Neural progenitor cell (in vitro differentiated cells): ENCODE measurements at regions not wholly inside any gene's neighbourhood (a gene's known extent, or its start where the extent isn't known, plus 50 kb on each side); places are given as distances from the start of the nearest gene placed in this dataset.

ENCODE experiments used
- DNase-seq: peaks from one replicate; pipeline ENCODE4 v3.0.0-alpha.2; 2016; ENCODE audit warnings: low spot score
- H2AFZ ChIP-seq: fragments of 200-600 bp; sonication (generic); replicated peaks from 2 replicates; pipeline ENCODE4 v1.6.1; 2016; ENCODE audit warnings: antibody characterized with exemption
- H3F3A ChIP-seq: fragments of 200-600 bp; sonication (generic); 2 replicates; pipeline ENCODE4 v1.6.1; 2016; ENCODE audit warnings: antibody characterized with exemption, low read depth
- H3K27ac ChIP-seq: fragments of 200-600 bp; sonication (generic); 2 replicates; pipeline ENCODE4 v1.5.1; 2016; ENCODE audit warnings: mild to moderate bottlenecking
- H3K27me3 ChIP-seq: fragments of 200-600 bp; sonication (generic); 2 replicates; pipeline ENCODE4 v1.6.1; 2016; ENCODE audit warnings: mild to moderate bottlenecking, moderate library complexity
- H3K36me3 ChIP-seq: fragments of 200-600 bp; sonication (generic); 2 replicates; pipeline ENCODE4 v1.5.1; 2016
- H3K4me1 ChIP-seq: fragments of 200-600 bp; sonication (generic); 2 replicates; pipeline ENCODE4 v1.6.1; 2016; ENCODE audit warnings: mixed run types
- H3K4me2 ChIP-seq: fragments of 200-600 bp; sonication (generic); 2 replicates; pipeline ENCODE4 v1.6.1; 2016
- H3K4me3 ChIP-seq: fragments of 200-600 bp; sonication (generic); 2 replicates; pipeline ENCODE4 v1.5.1; 2016
- H3K79me2 ChIP-seq: fragments of 200-600 bp; sonication (generic); 2 replicates; pipeline ENCODE4 v1.6.1; 2016; ENCODE audit warnings: low read depth
- H3K9ac ChIP-seq: fragments of 200-600 bp; sonication (generic); 2 replicates; pipeline ENCODE4 v1.6.1; 2016
- H3K9me3 ChIP-seq: fragments of 200-600 bp; sonication (generic); 2 replicates; pipeline ENCODE4 v1.5.1; 2016; ENCODE audit warnings: low read depth
- H4K20me1 ChIP-seq: fragments of 200-600 bp; sonication (generic); 2 replicates; pipeline ENCODE4 v1.6.1; 2016; ENCODE audit warnings: low read depth
- H3K27ac Mint-ChIP-seq: 3 replicates; pipeline ENCODE4 v1.8.0; 2021; ENCODE audit warnings: mixed read lengths
- H3K27me3 Mint-ChIP-seq: 2 replicates; pipeline ENCODE4 v1.8.0; 2022; ENCODE audit warnings: low read depth, mild to moderate bottlenecking, inconsistent platforms, moderate library complexity, mixed read lengths; ENCODE audit not compliant: insufficient read depth
- H3K36me3 Mint-ChIP-seq: 3 replicates; pipeline ENCODE4 v1.8.0; 2021; ENCODE audit warnings: mixed read lengths
- H3K4me1 Mint-ChIP-seq: 3 replicates; pipeline ENCODE4 v1.8.0; 2021; ENCODE audit warnings: mixed read lengths
- H3K4me3 Mint-ChIP-seq: 3 replicates; pipeline ENCODE4 v1.8.0; 2021; ENCODE audit warnings: mild to moderate bottlenecking, moderate library complexity, mixed read lengths
- H3K9me3 Mint-ChIP-seq: 3 replicates; pipeline ENCODE4 v1.8.0; 2020; ENCODE audit warnings: mixed read lengths
- CTCF ChIP-seq: fragments of 200-600 bp; sonication (generic); IDR thresholded peaks from 2 replicates; pipeline ENCODE4 v1.5.1; 2017; ENCODE audit warnings: antibody characterized with exemption, mild to moderate bottlenecking
- EZH2 ChIP-seq: fragments of 200-600 bp; sonication (generic); IDR thresholded peaks from 2 replicates; pipeline ENCODE4 v1.6.1; 2017; ENCODE audit warnings: antibody characterized with exemption, mild to moderate bottlenecking, moderate library complexity
- EZH2phosphoT487 ChIP-seq: fragments of 200-600 bp; sonication (generic); IDR thresholded peaks from 2 replicates; pipeline ENCODE4 v1.6.1; 2017; ENCODE audit warnings: antibody characterized with exemption

- no peak for DNase-seq
- no peak overlapping the region for H3K27ac ChIP-seq
- H3K4me3 ChIP-seq = no peak overlapping the region
- no peaks in the 10 kb centered on the region for H3K9me3 ChIP-seq
- no peaks in the 10 kb centered on the region for H3K4me1 Mint-ChIP-seq
- H3K4me1 ChIP-seq = no peaks in the 10 kb centered on the region
- H3K27me3 Mint-ChIP-seq = no peaks in the 10 kb centered on the region
- no peak overlapping the region for H2AFZ ChIP-seq
- no peaks in the 10 kb centered on the region for H3K79me2 ChIP-seq
- H3K27me3 ChIP-seq = no peaks in the 10 kb centered on the region
- H3K4me2 ChIP-seq = no peak overlapping the region
- no peak for TF ChIP-seq EZH2phosphoT487
- H3K36me3 ChIP-seq = no peaks in the 10 kb centered on the region
- no peaks in the 10 kb centered on the region for H3F3A ChIP-seq
- H3K9me3 Mint-ChIP-seq = no peaks in the 10 kb centered on the region
- H3K27ac Mint-ChIP-seq = no peak overlapping the region
- H3K4me3 Mint-ChIP-seq = no peak overlapping the region
- H4K20me1 ChIP-seq = no peaks in the 10 kb centered on the region
- H3K9ac ChIP-seq = no peak overlapping the region
- no peaks in the 10 kb centered on the region for H3K36me3 Mint-ChIP-seq
Observed at GRCh38 chr1:221877311-221877710, 135.4 kb upstream of the DUSP10 start.

DNA sequence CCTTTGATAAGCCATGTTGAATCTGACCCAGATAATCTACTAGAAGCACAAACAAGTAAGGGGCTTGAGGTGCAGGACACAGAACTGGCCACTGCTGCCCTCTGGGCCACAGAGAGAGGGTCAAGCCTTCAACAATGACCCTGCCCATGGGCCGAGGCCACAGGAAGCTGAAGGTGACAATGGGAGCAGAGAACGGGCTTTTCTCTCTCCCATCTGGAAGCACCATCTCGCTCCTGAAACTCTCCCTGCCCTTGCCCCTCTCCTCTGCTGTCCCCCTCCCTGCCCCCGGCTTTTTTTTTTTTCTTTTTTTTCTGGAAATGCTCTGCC, 133.1 kb upstream of the DUSP10 start:
- H2AFZ ChIP-seq = no peak overlapping the region
- no peaks in the 10 kb centered on the region for H4K20me1 ChIP-seq
- H3K27ac Mint-ChIP-seq = peak overlapping the region; percentile 19
- no peak for DNase-seq
- no peaks in the 10 kb centered on the region for H3K4me1 ChIP-seq
- H3K27ac ChIP-seq = no peak overlapping the region
- no peak overlapping the region for H3K4me2 ChIP-seq
- no peak overlapping the region for H3K9ac ChIP-seq
- no peaks in the 10 kb centered on the region for H3K9me3 ChIP-seq
- H3F3A ChIP-seq = no peaks in the 10 kb centered on the region
- H3K36me3 Mint-ChIP-seq = no peaks in the 10 kb centered on the region
- H3K79me2 ChIP-seq = no peaks in the 10 kb centered on the region
- TF ChIP-seq CTCF (no peak), EZH2 (no peak)
- H3K36me3 ChIP-seq = no peaks in the 10 kb centered on the region
- no peak overlapping the region for H3K4me3 ChIP-seq
- no peak overlapping the region for H3K4me3 Mint-ChIP-seq
- H3K27me3 ChIP-seq = no peaks in the 10 kb centered on the region
- H3K27me3 Mint-ChIP-seq = no peaks in the 10 kb centered on the region
- H3K4me1 Mint-ChIP-seq = no peaks in the 10 kb centered on the region
- no peaks in the 10 kb centered on the region for H3K9me3 Mint-ChIP-seq

DNA sequence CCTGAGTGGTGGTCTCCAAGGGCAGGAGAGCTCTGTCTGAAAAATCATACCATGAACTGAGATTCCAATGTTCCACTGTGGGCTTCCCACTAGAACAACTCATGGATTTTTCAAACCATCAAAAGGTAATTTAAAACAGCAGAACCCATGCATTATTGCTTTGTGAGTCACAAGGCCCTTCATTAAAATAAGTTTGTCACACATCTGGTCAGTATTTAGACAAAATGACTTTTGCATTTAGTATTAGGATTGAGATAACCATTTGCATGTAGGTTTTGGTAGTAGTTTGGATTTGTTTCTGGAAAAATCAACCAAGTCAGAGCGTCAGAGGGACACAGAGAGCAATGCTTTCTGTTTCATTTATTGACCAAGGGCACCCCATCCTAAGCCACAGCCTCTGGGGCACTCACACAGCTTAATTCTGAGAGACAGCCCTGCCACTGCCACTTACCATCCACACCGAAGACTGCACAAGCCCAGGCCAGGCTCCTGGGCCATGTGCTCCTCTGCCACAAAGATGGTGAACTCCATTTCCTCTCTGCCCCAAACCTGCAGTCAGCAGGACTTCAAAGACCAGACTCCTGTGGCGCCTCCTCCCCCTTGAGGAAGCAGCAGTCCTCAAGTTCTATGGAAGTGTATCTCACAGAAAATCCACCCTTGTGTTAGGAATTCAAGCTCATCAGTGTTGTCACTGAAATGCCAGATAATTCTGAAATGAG, 132.6 kb upstream of the DUSP10 start:
- Histone ChIP-seq H3K27me3 (no peaks in the 10 kb centered on the region), H3K4me1 (no peaks in the 10 kb centered on the region), H3K79me2 (no peaks in the 10 kb centered on the region), H3K27ac (no peak overlapping the region), H2AFZ (no peak overlapping the region), H3K4me3 (no peak overlapping the region), H3K9me3 (no peaks in the 10 kb centered on the region), H3K36me3 (no peaks in the 10 kb centered on the region), H3K9ac (no peak overlapping the region), H3K4me2 (no peak overlapping the region), H4K20me1 (no peaks in the 10 kb centered on the region), H3F3A (no peaks in the 10 kb centered on the region)
- TF ChIP-seq EZH2 (no peak), CTCF (no peak), EZH2phosphoT487 (no peak)
- H3K4me3 Mint-ChIP-seq = no peak overlapping the region
- H3K9me3 Mint-ChIP-seq = no peaks in the 10 kb centered on the region
- no peak for DNase-seq
- no peaks in the 10 kb centered on the region for H3K4me1 Mint-ChIP-seq
- H3K36me3 Mint-ChIP-seq = no peaks in the 10 kb centered on the region
- peak overlapping the region; percentile 19 for H3K27ac Mint-ChIP-seq
- no peaks in the 10 kb centered on the region for H3K27me3 Mint-ChIP-seq

GRCh38 chr1:221873673-221874072, 131.8 kb upstream of the DUSP10 start:
- H4K20me1 ChIP-seq = no peaks in the 10 kb centered on the region
- H3K9me3 ChIP-seq = no peaks in the 10 kb centered on the region
- H3K36me3 Mint-ChIP-seq = no peaks in the 10 kb centered on the region
- no peak for TF ChIP-seq EZH2phosphoT487
- TF ChIP-seq CTCF = no peak
- no peak for TF ChIP-seq EZH2
- H3K4me3 ChIP-seq = no peak overlapping the region
- no peaks in the 10 kb centered on the region for H3K79me2 ChIP-seq
- no peak overlapping the region for H3K4me3 Mint-ChIP-seq
- H3K27me3 ChIP-seq = no peaks in the 10 kb centered on the region
- H3K4me2 ChIP-seq = no peak overlapping the region
- H3K27me3 Mint-ChIP-seq = no peaks in the 10 kb centered on the region
- H3F3A ChIP-seq = no peaks in the 10 kb centered on the region
- no peak overlapping the region for H3K27ac ChIP-seq
- H2AFZ ChIP-seq = no peak overlapping the region
- DNase-seq = no peak
- H3K9ac ChIP-seq = no peak overlapping the region
- no peaks in the 10 kb centered on the region for H3K9me3 Mint-ChIP-seq
- no peaks in the 10 kb centered on the region for H3K36me3 ChIP-seq
- no peaks in the 10 kb centered on the region for H3K4me1 ChIP-seq
- no peak overlapping the region for H3K27ac Mint-ChIP-seq
- no peaks in the 10 kb centered on the region for H3K4me1 Mint-ChIP-seq
